ENCODE measurements at regions not wholly inside any gene's neighbourhood (a gene's known extent, or its start where the extent isn't known, plus 50 kb on each side); places are given as distances from the start of the nearest gene placed in this dataset.

GRCh38 chr2:207403141-207403540, 126.6 kb upstream of the CREB1 start:
- TF ChIP-seq CTCF (conservative IDR thresholded peaks at IDR 0.05; ENCODE audit: low read depth, low read length) (no peak), SMC3 (IDR thresholded peaks at IDR 0.05; ENCODE audit: low read depth, low read length) (no peak), MAZ (IDR thresholded peaks at IDR 0.05; ENCODE audit: borderline replicate concordance, low read depth, low read length) (no peak)

All from IMR-90 (cell line).